ENCODE measurements at regions not wholly inside any gene's neighbourhood (a gene's known extent, or its start where the extent isn't known, plus 50 kb on each side); places are given as distances from the start of the nearest gene placed in this dataset.

DNA sequence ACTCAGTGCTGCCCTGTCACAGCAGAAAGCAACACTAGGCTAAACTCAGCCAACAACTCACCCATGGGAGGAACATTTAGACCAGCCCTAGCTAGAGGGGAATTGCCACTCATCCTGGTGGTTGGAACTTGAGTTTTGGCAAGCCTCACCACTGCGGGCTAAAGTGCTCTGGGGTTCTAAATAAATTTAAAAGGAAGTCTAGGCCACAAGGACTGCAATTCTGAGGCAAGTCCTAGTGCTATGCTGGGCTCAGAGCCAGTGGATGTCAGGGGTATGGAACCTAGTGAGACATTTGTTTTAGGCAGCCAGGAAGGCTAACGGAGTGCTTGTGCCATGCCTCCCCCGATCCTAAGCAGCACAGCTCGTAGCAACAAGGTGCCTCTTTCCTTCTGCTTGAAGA, 78.0 kb downstream of the RGS13 start:
- no peak for DNase-seq

DNA sequence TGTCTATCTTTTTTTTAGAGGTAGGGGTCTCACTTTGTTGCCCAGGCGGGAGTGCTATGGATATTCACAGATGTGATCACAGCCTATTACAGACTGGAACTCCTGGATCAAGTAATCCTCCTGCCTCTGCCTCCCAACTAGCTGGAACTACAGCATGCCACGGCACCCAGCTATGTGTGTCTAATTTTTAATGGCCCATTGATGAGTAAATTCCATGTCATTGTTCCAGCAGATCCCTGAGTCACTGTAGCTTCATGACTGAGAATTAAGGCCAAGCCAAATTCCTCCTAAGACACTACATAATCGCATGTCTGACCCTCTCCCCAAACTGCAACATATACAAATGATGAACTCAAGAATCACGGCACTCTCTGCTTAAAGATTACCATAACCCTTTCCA, 84.2 kb upstream of the RGS2 start:
- no peak for DNase-seq

DNA sequence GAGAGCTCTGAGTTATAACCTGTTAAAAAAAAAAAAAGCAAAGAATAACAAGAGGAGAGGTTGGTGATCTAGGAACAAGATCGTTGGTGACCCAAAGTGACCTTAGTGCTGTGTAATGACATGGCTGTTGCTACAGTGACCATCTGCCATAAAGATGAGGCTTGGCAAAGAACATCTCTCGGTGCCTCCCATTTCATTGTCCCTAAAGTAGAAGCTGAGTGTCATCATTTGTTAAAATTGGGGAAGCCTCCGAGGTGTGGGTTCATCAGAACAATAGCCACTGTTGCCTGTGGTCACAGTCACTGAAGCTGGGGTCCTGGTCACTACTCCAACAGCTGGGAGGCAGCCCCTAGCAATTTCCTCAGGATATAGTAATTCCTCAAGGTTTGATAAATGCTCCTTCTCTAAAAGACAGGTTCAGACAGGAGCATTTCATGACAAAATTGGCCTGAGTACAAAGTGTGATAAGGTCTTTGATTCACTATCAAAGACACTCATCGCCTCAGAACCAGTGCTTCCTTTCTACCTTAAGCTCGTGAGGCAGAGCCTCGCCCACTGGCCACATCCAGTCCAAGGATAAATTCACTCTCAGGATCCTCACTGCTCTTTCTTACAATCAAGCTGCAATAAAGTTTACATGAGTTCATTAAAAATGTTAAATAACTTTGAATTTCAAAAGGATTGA, 81.9 kb upstream of the RGS2 start:
- DNase-seq, result no peak

DNA sequence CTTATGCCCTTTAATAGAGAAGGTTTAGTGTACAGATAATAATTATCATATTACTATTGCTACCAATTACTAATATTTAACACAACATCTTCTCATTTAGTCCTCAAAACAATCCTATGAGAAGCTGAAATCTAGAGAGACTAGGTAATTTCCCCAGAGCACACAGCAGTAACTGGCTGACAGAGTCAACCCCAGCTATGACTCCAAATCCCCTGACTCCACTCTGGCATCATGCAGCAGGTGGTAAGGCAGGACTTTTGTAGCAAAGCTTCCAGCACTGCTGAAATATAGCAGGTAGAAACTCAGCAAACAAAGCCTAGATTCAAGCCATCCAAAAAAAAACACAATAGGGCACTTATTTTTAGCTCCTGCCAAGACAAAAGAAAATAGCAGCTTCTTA, 79.3 kb upstream of the RGS2 start:
- DNase-seq, result no peak

DNA sequence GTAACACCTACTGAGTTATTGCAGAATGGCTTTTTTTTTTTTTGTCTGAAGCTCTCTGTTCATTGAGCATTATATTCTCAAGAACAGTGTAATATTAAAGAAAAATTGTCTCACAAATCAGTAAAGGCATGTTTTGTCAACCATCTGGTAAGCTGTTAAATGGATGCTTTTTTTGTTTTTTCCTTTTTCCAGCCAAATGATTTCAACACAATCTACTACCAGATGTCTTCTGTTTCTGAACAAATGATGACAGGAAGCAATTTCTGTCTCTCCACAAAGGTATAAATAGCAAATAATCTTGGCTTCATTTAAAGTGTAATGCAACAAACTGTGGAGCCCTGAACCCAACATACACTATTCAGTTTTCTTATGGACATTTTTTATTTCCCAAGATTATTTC, 78.6 kb upstream of the RGS2 start:
- DNase-seq, result no peak

DNA sequence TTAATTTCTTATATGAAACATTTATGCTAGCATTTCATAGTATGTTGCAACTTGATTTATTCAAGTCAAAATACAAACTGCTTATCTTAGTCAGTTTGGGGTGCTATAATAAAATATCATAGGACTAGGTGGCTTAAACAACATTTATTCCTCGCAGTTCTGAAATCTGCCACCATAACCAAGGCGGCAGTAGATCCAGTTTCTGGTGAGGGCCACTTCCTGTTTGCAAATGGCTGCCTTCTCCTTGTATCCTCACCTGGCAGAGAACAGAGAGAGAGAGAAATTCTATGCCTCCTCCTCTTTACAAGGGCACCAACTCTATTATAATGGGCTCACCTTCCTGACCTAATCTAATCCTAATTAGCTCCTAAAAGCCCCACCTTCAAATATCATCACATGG, 76.1 kb upstream of the RGS2 start:
- DNase-seq, result peak; percentile 9

DNA sequence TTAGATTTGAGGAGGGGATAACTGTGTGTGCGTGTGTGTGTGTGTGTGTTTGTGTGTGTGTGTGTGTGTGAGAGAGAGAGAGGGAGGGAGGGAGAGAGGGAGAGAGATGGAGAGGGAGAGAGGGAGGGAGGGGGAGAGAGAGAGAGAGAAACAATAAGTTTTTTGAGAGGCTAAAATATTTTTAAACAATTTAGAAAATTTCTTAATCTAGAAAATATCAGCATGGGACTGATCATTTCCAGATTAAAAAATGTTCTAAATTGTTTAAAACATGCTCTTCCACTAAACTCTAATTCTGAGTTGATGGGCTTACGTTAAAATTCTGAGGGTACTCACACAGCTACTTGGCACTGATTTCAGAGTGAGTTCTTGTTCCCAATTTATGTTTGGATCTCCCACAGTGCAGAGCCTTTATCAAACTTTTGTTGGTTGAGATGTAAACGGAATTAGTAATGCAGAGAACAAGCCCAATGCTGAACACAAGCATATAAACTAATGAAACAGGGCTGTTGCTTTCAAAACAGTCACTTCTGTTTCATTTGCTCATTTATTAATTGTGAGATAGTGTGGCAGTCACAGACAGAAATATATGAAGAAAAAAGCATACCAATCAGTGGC, 73.4 kb upstream of the RGS2 start:
- no peak for DNase-seq

DNA sequence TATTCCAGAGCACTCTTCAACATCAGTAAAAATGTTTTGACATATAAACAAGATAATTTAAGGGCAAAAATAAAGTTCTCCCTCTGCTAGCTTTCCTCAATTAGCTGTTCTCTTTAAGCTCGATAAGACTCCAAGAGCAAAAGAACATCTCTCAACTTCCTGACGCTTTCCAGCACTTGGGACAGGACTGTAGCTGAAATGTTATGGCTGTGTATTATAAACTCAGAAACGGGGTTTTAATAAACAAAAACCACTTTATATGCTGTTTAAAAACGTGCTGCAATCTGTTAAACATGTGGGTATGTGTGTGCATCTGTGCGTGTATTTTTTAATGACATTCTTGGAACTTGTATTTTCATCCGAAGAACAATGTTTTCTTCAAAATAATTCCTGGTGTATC, 71.5 kb upstream of the RGS2 start:
- no peak for DNase-seq

DNA sequence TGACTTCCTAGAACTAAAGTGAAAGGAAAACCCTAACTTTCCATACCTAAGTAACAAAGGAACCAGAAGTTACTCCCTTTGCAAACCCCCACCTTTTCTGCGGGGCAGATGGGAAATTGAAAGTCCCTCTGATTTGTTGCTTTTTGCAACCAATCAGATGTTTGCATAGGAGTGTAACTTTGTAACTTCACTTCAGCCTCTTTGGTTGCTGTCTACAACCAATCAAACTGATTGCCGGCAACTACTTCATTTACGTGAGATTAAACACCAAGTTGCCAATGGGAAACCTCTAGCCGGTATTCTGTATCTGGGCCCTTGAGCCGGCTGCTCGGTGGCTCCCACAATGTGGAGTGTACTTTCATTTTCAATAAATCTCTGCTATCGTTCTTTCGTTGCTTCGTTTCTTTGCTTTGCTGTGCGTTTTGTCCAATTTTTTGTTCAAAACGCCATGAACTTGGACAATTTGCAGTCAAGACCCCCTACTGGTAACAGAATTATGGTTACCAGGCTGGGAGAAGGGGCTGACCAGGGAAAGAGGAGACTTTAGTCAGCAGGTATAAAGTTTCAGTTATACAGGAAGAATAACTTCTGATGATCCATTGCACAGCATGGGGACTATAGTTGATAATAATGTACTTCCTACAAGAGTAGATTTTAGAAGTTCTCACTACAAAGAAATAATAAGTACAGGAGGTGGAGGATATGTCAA, 69.2 kb upstream of the RGS2 start:
- DNase-seq, result no peak

DNA sequence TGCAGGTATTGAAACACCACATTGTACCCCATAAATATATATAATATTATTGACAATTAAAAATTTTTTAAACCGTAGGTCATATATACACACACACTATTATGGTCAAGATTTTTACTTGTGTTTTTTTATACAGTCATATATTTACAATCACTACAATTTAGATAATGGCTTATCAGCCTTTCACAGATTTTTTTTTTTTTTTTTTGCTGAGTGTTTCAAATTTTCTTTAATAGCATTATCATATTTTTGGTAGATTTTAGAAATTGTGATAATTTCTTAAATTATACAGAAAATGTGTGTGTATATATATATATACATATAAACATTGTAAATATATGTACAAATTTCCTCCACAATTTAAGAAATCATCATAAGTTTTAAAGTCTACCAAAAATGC, 68.6 kb upstream of the RGS2 start:
- DNase-seq, result no peak

DNA sequence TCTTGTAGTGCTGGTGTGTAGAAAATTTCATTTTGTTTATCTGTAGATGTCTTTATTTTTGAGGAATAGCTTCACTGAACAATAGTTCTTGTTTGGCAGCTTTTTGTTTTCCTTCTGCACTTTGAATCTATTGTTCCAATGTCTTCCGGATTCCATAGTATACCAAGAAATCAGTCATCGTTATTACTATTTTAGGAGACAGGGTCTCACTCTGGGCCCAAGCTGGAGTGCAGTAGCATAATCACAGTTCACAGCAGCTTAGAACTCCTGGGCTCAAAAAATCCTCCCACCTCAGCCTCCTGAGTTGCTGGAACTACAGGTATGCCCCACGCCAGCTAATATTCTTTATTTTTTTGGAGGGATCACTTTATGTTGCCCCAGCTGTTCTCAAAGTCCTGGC, 67.7 kb upstream of the RGS2 start:
- DNase-seq, result no peak

DNA sequence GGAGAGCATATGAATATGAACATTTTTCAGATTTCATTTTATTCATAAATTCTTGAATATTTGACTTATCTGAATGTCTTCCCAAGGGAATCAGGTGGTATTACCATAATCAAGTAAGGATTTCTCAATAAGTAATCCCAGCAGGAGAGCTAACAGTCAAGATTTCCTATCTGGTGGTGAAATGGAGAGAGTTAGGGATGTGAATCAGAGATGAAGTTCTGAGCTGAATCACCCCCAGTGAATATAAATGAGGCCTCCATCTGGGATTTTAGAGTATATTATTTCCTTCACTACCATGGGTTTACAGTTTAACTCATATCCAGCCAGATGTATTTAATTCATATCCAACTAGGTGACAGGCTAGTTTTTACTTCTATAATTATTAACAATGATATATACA, 61.5 kb upstream of the RGS2 start:
- DNase-seq, result no peak

DNA sequence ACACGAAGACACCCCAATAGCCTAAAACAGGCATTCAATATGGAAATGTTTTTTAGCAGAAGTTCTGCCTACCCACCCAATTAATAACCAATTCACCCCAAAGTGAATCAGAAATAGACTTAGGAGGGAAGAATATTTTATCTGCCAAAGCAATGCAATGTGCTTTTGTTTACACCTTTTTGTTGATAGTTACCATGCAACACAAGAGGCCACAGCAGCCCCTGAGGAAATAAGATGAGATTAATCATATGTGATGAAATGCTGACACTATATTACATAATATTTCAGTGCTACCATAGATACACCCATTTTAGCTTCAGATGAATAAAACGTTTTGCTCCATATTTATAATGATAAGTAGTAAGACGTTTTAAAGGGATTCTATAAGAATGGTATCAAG, 60.9 kb upstream of the RGS2 start:
- no peak for DNase-seq

DNA sequence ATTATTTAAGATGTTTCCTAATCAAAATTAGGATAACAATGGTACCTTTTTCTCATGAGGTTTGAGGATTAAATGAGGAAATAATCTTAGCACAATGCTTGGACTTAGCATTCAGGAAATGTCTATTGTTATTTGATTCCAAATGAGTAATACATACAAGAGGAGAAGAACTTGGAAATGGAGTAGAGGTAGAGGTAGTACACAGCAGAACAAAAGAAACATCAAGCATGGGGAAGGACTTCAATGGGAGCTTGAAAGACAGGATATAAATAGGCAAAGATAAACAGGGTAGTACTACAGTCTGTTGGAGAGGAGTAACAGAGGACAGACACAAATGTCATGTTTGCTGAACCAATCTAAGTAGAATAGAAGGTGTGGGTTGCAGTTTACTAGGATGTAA, 59.5 kb upstream of the RGS2 start:
- DNase-seq, result no peak

DNA sequence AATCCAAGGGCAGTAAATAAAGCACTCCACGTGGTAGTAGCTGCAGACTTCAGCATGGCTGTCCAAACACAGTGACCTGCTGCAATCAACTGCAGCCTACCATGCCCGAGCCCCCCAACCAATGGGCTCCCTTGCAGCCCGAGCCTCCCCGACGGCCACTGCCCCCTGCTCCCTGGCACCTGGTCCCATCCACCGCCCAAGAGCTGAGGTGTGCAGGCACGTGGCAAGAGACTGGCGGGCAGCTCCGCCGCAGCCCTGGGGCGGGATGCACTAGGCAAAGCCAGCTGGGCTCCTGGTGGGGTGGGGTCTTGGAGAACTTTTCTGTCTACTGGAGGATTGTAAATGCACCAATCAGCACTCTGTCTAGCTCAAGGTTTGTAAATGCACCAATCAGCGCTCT, 57.6 kb upstream of the RGS2 start:
- DNase-seq, result no peak

DNA sequence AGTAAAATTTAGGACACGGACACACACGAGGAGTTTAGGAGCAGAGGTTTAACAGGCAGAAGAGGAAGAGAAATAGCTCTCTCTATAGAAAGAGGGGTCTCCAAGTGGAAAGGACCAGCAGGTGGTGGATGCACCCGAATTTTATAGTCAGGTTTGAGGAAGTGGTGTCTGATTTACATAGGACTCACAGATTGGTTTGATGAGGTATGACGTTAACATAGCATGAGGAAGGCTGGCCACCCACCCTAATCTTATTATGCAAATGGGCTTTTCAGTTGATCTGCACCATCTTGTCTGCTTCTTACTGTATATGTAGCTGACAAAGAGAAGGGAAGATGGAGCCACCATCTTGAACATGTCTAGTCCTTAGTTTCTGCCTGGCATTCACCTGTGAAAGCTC, 52.5 kb upstream of the RGS2 start:
- no peak for DNase-seq

DNA sequence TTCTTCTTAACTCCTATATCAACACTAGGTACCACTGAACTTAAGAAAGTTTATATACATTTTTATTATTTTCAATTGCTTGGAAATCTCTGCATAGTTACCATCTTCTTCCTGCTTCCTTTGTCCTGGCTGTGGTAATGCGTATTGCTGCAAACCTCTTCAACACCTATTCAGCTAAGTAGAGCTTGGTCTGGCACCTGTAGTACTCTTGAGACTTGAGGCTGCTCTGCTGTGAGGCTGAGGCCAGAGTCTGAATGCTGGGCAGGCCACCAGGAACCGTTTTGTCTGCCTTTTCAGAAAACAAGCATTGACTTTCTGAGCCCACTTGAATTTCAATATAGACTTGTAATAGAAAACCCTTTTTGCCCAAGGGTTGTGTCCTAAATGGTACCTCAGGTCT, 52.0 kb upstream of the RGS2 start:
- DNase-seq, result no peak

DNA sequence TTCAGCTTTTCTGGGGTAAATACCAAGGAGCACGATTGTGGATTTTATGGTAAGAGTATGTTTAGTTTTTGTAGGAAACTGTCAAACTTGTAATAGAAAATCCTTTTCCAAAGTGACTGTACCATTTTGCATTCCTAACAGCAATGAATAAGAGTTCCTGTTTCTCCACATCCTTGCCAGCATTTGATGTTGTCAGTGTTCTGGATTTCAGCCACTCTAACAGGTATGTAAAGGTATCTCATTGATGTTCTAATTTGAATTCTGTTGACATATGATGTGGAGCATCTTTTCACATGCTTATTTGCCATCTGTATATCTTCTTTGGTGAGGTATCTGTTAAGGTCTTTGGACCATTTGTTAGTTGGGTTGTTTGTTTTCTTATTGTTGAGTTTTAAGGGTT, 50.3 kb upstream of the RGS2 start:
- DNase-seq, result no peak

Measured in NCI-H1048 (cell line).